ENCODE measurements at regions not wholly inside any gene's neighbourhood (a gene's known extent, or its start where the extent isn't known, plus 50 kb on each side); places are given as distances from the start of the nearest gene placed in this dataset.

- Histone ChIP-seq H3K4me1 (ENCODE audit: control insufficient read depth in 1 of 2, insufficient read depth in 1 of 2, low read depth in 1 of 2, low read length in 1 of 2) (no peaks in the 10 kb centered on the region), H3K36me3 (no peaks in the 10 kb centered on the region), H3K9me3 (no peaks in the 10 kb centered on the region), H3K27me3 (peaks cover 6% of the 10 kb centered on the region), H3K27ac (no peak overlapping the region), H3K4me3 (ENCODE audit: low read depth in 1 of 2, low read length in 1 of 2) (no peak overlapping the region)
- TF ChIP-seq CTCF (IDR thresholded peaks at IDR 0.05) = no peak
These were observed 731.6 kb downstream of the MATN1 start for GRCh38 chr1:29991815-29992214.

- Histone ChIP-seq H3K27ac (no peak overlapping the region), H3K4me3 (ENCODE audit: low read depth in 1 of 2, low read length in 1 of 2) (no peak overlapping the region), H3K4me1 (ENCODE audit: control insufficient read depth in 1 of 2, insufficient read depth in 1 of 2, low read depth in 1 of 2, low read length in 1 of 2) (no peaks in the 10 kb centered on the region), H3K9me3 (no peaks in the 10 kb centered on the region), H3K27me3 (peaks cover 6% of the 10 kb centered on the region), H3K36me3 (no peaks in the 10 kb centered on the region)
- TF ChIP-seq CTCF (IDR thresholded peaks at IDR 0.05) = no peak
These were observed 732.4 kb downstream of the MATN1 start for GRCh38 chr1:29991025-29991424.

- Histone ChIP-seq H3K27me3 (peaks cover 6% of the 10 kb centered on the region), H3K4me1 (ENCODE audit: control insufficient read depth in 1 of 2, insufficient read depth in 1 of 2, low read depth in 1 of 2, low read length in 1 of 2) (no peaks in the 10 kb centered on the region)
- no peak for TF ChIP-seq CTCF (IDR thresholded peaks at IDR 0.05)
These were observed 733.1 kb downstream of the MATN1 start for GRCh38 chr1:29990304-29990703.

GRCh38 chr1:29986986-29987385, 736.4 kb downstream of the MATN1 start:
- Histone ChIP-seq H3K36me3 (no peaks in the 10 kb centered on the region), H3K9me3 (no peaks in the 10 kb centered on the region), H3K4me1 (ENCODE audit: control insufficient read depth in 1 of 2, insufficient read depth in 1 of 2, low read depth in 1 of 2, low read length in 1 of 2) (no peaks in the 10 kb centered on the region), H3K4me3 (ENCODE audit: low read depth in 1 of 2, low read length in 1 of 2) (no peak overlapping the region), H3K27me3 (peaks cover 6% of the 10 kb centered on the region), H3K27ac (no peak overlapping the region)
- no peak for TF ChIP-seq CTCF (IDR thresholded peaks at IDR 0.05)

More at GRCh38 chr1:29990304-29990703, 733.1 kb downstream of the MATN1 start:
- Histone ChIP-seq H3K9me3 (no peaks in the 10 kb centered on the region), H3K4me3 (ENCODE audit: low read depth in 1 of 2, low read length in 1 of 2) (no peak overlapping the region), H3K36me3 (no peaks in the 10 kb centered on the region), H3K27ac (no peak overlapping the region)

GRCh38 chr1:29985606-29985945, 737.8 kb downstream of the MATN1 start:
- Histone ChIP-seq H3K4me1 (ENCODE audit: control insufficient read depth in 1 of 2, insufficient read depth in 1 of 2, low read depth in 1 of 2, low read length in 1 of 2) (no peaks in the 10 kb centered on the region), H3K27me3 (no peaks in the 10 kb centered on the region), H3K4me3 (ENCODE audit: low read depth in 1 of 2, low read length in 1 of 2) (no peak overlapping the region), H3K36me3 (no peaks in the 10 kb centered on the region), H3K27ac (no peak overlapping the region), H3K9me3 (no peaks in the 10 kb centered on the region)
- no peak for TF ChIP-seq CTCF (IDR thresholded peaks at IDR 0.05)
